SK-N-MC (cell line): ENCODE measurements at regions not wholly inside any gene's neighbourhood (a gene's known extent, or its start where the extent isn't known, plus 50 kb on each side); places are given as distances from the start of the nearest gene placed in this dataset.

Experiments
- EZH2 ChIP-seq: fragments of 200-600 bp; sonication (generic); IDR thresholded peaks from one replicate; pipeline ENCODE4 v1.6.1; 2017; ENCODE audit warnings: antibody characterized with exemption
- FOXP2 ChIP-seq: optimal IDR thresholded peaks from 2 replicates; pipeline ENCODE3; 2011; ENCODE audit warnings: mild to moderate bottlenecking, moderate library complexity; ENCODE audit not compliant: insufficient read depth; ENCODE audit errors: extremely low read length, control extremely low read depth
- POLR2AphosphoS5 ChIP-seq: IDR thresholded peaks from 2 replicates; pipeline ENCODE4 v1.6.1; 2012; ENCODE audit warnings: mild to moderate bottlenecking, low read depth, low read length, borderline replicate concordance

DNA sequence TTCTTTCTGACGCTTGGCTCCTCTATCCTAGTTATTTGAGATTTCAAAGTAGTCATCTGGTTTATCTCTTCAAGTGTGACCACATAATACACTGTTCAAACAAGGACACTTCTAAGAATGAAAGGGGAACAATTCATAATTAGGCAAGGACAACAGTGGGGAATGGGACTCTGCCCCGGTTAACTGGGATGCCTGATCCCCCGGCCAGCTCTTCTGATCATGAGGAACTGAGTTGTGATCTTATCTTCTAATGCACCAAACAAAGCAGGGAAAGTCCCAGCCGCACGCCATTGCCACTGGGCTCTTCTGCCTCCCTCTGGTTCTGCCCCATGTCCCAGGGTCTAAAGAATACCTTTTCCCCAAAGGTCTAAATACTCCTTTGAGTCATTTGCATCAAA lies 158.2 kb upstream of the IRF2BP2 start:
- TF ChIP-seq POLR2AphosphoS5 (no peak), EZH2 (no peak), FOXP2 (no peak)
